GM12878 (cell line): ENCODE measurements at regions not wholly inside any gene's neighbourhood (a gene's known extent, or its start where the extent isn't known, plus 50 kb on each side); places are given as distances from the start of the nearest gene placed in this dataset.

Experiments
- ATAC-seq: fragments of 200-7000 bp; cut with Tn5 transposase; 3 replicates; pipeline ENCODE4 v1.9.1; 2020; ENCODE audit warnings: mild to moderate bottlenecking, moderate library complexity
- BruUV-seq: library from RNA; stranded (reverse); fragments of 400-500 nt; replicated peaks from 2 replicates; lab custom pipeline; 2021; lab: Mats Ljungman, UMichigan
- CTCF ChIA-PET: fragments of 300-600 bp; sonication (Branson Sonifier 250); formaldehyde crosslinking; extraction: SDS; loops from one replicate; lab custom pipeline; 2021; ENCODE audit warnings: inconsistent platforms; lab: Yijun Ruan, JAX
- POLR2A ChIA-PET: fragments of 350-600 bp; formaldehyde crosslinking; extraction: SDS; loops from one replicate; lab custom pipeline; 2021; ENCODE audit warnings: inconsistent platforms; lab: Charles Lee
- RAD21 ChIA-PET: fragments of 300-600 bp; sonication (Branson Sonifier 250); formaldehyde crosslinking; loops from one replicate; lab custom pipeline; 2023; ENCODE audit warnings: antibody characterized with exemption; ENCODE audit not compliant: unreplicated experiment; lab: Charles Lee
- SMC1A ChIA-PET: fragments of 300-600 bp; sonication (Branson Sonifier 250); formaldehyde crosslinking; loops from one replicate; lab custom pipeline; 2023; ENCODE audit not compliant: unreplicated experiment, uncharacterized antibody; lab: Charles Lee
- DNase-seq: peaks from one replicate; pipeline ENCODE4 v3.0.0-alpha.2; 2011; ENCODE audit warnings: low read depth, low spot score
- FAIRE-seq: peaks from 3 replicates; lab custom pipeline; 2011; peaks lifted over from hg19 to GRCh38; lab: Jason Lieb, UNC
- H2AFZ ChIP-seq: 2 replicates; pipeline ENCODE4 v1.6.0; 2011; ENCODE audit warnings: low read depth, low read length, control low read depth; ENCODE audit not compliant: control insufficient read depth
- H3K27ac ChIP-seq: 2 replicates; pipeline ENCODE4 v1.5.1; 2011; ENCODE audit warnings: control low read depth; ENCODE audit not compliant: control insufficient read depth, insufficient read depth
- H3K27me3 ChIP-seq, 2 experiments: replicated peaks in 1 of 2; 2 replicates each; pipeline versions ENCODE4 v1.6.0 to v1.6.1; 2011; ENCODE audit warnings: low read length in 1 of 2; ENCODE audit not compliant: control insufficient read depth in 2 of 2, insufficient read depth in 2 of 2
- H3K36me3 ChIP-seq, 2 experiments: 2 replicates each; pipeline ENCODE4 v1.5.1; 2011; ENCODE audit warnings: low read length in 1 of 2; ENCODE audit not compliant: control insufficient read depth in 2 of 2, insufficient read depth in 2 of 2
- H3K4me1 ChIP-seq: 2 replicates; pipeline ENCODE4 v1.6.1; 2011; ENCODE audit warnings: mild to moderate bottlenecking, low read length, moderate library complexity, mixed read lengths; ENCODE audit not compliant: control insufficient read depth, insufficient read depth
- H3K4me2 ChIP-seq: 2 replicates; pipeline ENCODE4 v1.6.0; 2011; ENCODE audit warnings: control low read depth; ENCODE audit not compliant: control insufficient read depth, insufficient read depth
- H3K4me3 ChIP-seq: fragments of 200-600 bp; sonication (generic); 2 replicates; pipeline ENCODE4 v1.5.1; 2016
- H3K79me2 ChIP-seq: 2 replicates; pipeline ENCODE4 v1.6.0; 2011; ENCODE audit warnings: low read length; ENCODE audit not compliant: control insufficient read depth, insufficient read depth
- H3K9ac ChIP-seq: 2 replicates; pipeline ENCODE4 v1.8.0; 2011; ENCODE audit warnings: low read length, control low read depth, mixed read lengths; ENCODE audit not compliant: control insufficient read depth, insufficient read depth
- H3K9me3 ChIP-seq: replicated peaks from 3 replicates; pipeline ENCODE4 v1.5.1; 2011; ENCODE audit warnings: mild to moderate bottlenecking, low read length; ENCODE audit not compliant: control insufficient read depth, insufficient read depth
- H4K20me1 ChIP-seq: 2 replicates; pipeline ENCODE4 v1.6.0; 2011; ENCODE audit not compliant: control insufficient read depth, insufficient read depth
- ASH2L ChIP-seq: fragments of 300-600, 200-600 bp; sonication (generic); IDR thresholded peaks from 2 replicates; pipeline ENCODE4 v1.6.1; 2017; ENCODE audit warnings: low read depth, mild to moderate bottlenecking, borderline replicate concordance
- CHD1 ChIP-seq: IDR thresholded peaks from 2 replicates; pipeline ENCODE4 v1.6.1; 2012; ENCODE audit warnings: low read depth, low read length, improper control_type of control experiment
- ETV6 ChIP-seq, 2 experiments: fragments of 450-650 bp in 1 of 2; IDR thresholded peaks in 1 of 2; conservative IDR thresholded peaks in 1 of 2; 2 replicates each; pipeline ENCODE4 v1.6.1; 2014; ENCODE audit warnings: antibody characterized with exemption in 1 of 2, borderline replicate concordance in 1 of 2, low read depth in 1 of 2, mild to moderate bottlenecking in 1 of 2, moderate library complexity in 1 of 2
- FOXK2 ChIP-seq: fragments of 450-650 bp; IDR thresholded peaks from 2 replicates; pipeline ENCODE4 v1.6.1; 2017; ENCODE audit warnings: mild to moderate bottlenecking, moderate library complexity
- MYB ChIP-seq: fragments of 150-350 bp; IDR thresholded peaks from 2 replicates; pipeline ENCODE4 v1.6.1; 2014; ENCODE audit warnings: mild to moderate bottlenecking, low read depth, low read length, borderline replicate concordance
- SMAD1 ChIP-seq: fragments of 450-650 bp; IDR thresholded peaks from 2 replicates; pipeline ENCODE4 v1.6.1; 2018; ENCODE audit warnings: mild to moderate bottlenecking, low read depth; ENCODE audit not compliant: partially characterized antibody
- SP1 ChIP-seq: IDR thresholded peaks from one replicate; pipeline ENCODE4 v1.6.1; 2011; ENCODE audit warnings: low read depth, low read length
- TAF1 ChIP-seq: IDR thresholded peaks from 2 replicates; pipeline ENCODE4 v1.6.1; 2011; ENCODE audit warnings: mild to moderate bottlenecking, low read depth, low read length, borderline replicate concordance
- TARDBP ChIP-seq: IDR thresholded peaks from 2 replicates; pipeline ENCODE4 v1.6.1; 2016; ENCODE audit warnings: borderline replicate concordance
- TCF12 ChIP-seq: IDR thresholded peaks from 2 replicates; pipeline ENCODE4 v1.6.1; 2011; ENCODE audit warnings: low read depth, mild to moderate bottlenecking, low read length
- TCF7 ChIP-seq: IDR thresholded peaks from 2 replicates; pipeline ENCODE4 v1.6.1; 2014; ENCODE audit warnings: antibody characterized with exemption, borderline replicate concordance
- ZBED1 ChIP-seq: IDR thresholded peaks from 2 replicates; pipeline ENCODE4 v1.6.1; 2016; ENCODE audit warnings: borderline replicate concordance
- ZNF622 ChIP-seq: fragments of 450-650 bp; IDR thresholded peaks from 2 replicates; pipeline ENCODE4 v1.6.1; 2017; ENCODE audit warnings: mild to moderate bottlenecking, inconsistent platforms
- WGBS: methylation state at CpG from one replicate; pipeline ENCODE4 v1.1.6; 2016; ENCODE audit warnings: low lambda C conversion rate; ENCODE audit not compliant: insufficient replicate concordance, insufficient coverage; ENCODE audit errors: missing lambda C conversion rate; 5-methylcytosine and 5-hydroxymethylcytosine counted together
- in situ Hi-C: fragments of 300-500 bp; cut with MboI; formaldehyde crosslinking; loops from 9 replicates; pipeline ENCODE4 v1.14.3; 2018; ENCODE audit warnings: mixed read lengths
- intact Hi-C: fragments of 100-400 bp; cut with micrococcal nuclease; formaldehyde crosslinking; loops from one replicate; pipeline ENCODE4 v1.14.2; 2022; ENCODE audit not compliant: unreplicated experiment
- TF ChIP-seq, protein P1 (sequence below): fragments of 450-650 bp; IDR thresholded peaks from 2 replicates; pipeline ENCODE4 v1.6.1; 2017; ENCODE audit warnings: low read depth, mild to moderate bottlenecking, moderate library complexity

DNA sequence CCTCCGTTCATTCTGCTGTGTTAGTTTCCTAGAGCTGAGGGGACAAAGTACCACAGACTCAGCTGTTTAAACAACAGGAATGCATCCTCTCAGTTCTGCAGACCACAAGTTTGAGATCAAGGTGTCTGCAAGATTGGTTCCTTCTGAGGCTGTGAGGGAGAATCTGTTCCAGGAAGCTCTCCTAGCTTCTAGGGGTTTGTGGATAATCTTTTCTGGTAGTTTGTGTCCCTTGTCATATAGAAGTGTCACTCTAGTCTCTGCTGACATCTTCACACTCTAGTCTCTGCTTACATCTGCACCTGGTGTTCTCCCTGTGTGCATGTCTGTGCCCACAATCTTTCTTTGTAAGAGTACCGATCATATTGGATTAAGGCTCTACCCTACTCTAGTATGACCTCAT lies 581.8 kb downstream of the RNF144A start:
- CTCF ChIA-PET, result interaction anchor here (0.5 to 2.1 kb wide), 5 partner anchors 10 to 80 kb away, joined by 3 to 9 read pairs (median 3); no protein-coding TSS in a partner anchor

More for the DNA sequence above, 581.8 kb downstream of the RNF144A start:
- ChIA-PET POLR2A (no interaction called here), RAD21 (interaction anchor here (1.2 to 3.4 kb wide), 4 partner anchors 9 to 175 kb away, joined by 3 to 14 read pairs (median 3); no protein-coding TSS in a partner anchor), SMC1A (interaction anchor here (1.1 to 6.1 kb wide), 8 partner anchors 10 to 173 kb away, joined by 3 to 43 read pairs (median 5); no protein-coding TSS in a partner anchor)
- Histone ChIP-seq H4K20me1 (no peaks in the 10 kb centered on the region), H3K36me3 (no peaks in the 10 kb centered on the region), H3K27me3 (no peaks in the 10 kb centered on the region), H3K9ac (no peak overlapping the region), H3K4me3 (no peak overlapping the region), H3K79me2 (no peaks in the 10 kb centered on the region), H3K9me3 (no peaks in the 10 kb centered on the region; the same call in 2 of the 3 replicates), H3K27ac (no peak overlapping the region), H3K4me2 (no peak overlapping the region), H2AFZ (no peak overlapping the region), H3K4me1 (no peaks in the 10 kb centered on the region)
- WGBS, result 44% methylated on average over 2 of the region's 2 CpGs
- in situ Hi-C loops, result no loop called here
- FAIRE-seq (no peak), ATAC-seq (peak; percentile 14; the same call in 2 of the 3 replicates), DNase-seq (no peak)
- TF ChIP-seq SMAD1 (no peak), SP1 (no peak), TCF12 (no peak), ZNF622 (no peak), ZBED1 (no peak), ASH2L (no peak), TARDBP (no peak), ETV6 (conservative IDR thresholded peaks at IDR 0.05 in 1 of 2, IDR thresholded peaks at IDR 0.05 in 1 of 2; ENCODE audit: borderline replicate concordance in 1 of 2, low read depth in 1 of 2) (no peak), MYB (no peak), FOXK2 (no peak), TAF1 (no peak), CHD1 (no peak), TCF7 (no peak)
- TF ChIP-seq, protein P1, sequence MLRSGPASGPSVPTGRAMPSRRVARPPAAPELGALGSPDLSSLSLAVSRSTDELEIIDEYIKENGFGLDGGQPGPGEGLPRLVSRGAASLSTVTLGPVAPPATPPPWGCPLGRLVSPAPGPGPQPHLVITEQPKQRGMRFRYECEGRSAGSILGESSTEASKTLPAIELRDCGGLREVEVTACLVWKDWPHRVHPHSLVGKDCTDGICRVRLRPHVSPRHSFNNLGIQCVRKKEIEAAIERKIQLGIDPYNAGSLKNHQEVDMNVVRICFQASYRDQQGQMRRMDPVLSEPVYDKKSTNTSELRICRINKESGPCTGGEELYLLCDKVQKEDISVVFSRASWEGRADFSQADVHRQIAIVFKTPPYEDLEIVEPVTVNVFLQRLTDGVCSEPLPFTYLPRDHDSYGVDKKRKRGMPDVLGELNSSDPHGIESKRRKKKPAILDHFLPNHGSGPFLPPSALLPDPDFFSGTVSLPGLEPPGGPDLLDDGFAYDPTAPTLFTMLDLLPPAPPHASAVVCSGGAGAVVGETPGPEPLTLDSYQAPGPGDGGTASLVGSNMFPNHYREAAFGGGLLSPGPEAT, result no peak
- intact Hi-C loops, result no loop called here
- BruUV-seq, result no TSS peak
